ENCODE measurements at regions not wholly inside any gene's neighbourhood (a gene's known extent, or its start where the extent isn't known, plus 50 kb on each side); places are given as distances from the start of the nearest gene placed in this dataset.

GRCh38 chr4:133068083-133068482, 81.0 kb upstream of the PCDH10 start:
- TF ChIP-seq CTCF (IDR thresholded peaks at IDR 0.05), result no peak
- no peak for TF ChIP-seq EP300 (IDR thresholded peaks at IDR 0.05)
- TF ChIP-seq POLR2A (IDR thresholded peaks at IDR 0.05), result no peak

Data from sigmoid colon (tissue), 4 donors.